Fibroblast of lung (primary cell): ENCODE measurements at regions not wholly inside any gene's neighbourhood (a gene's known extent, or its start where the extent isn't known, plus 50 kb on each side); places are given as distances from the start of the nearest gene placed in this dataset.

ENCODE experiments used
- CTCF ChIP-seq, 2 donors: IDR thresholded peaks in 1 of 2; conservative IDR thresholded peaks in 1 of 2; 1 replicate in 1 of 2; 2 replicates in 1 of 2; pipeline ENCODE4 v1.5.1; 2011 to 2012; ENCODE audit warnings: low read length in 2 of 2, control low read depth in 1 of 2, inconsistent platforms in 1 of 2, low read depth in 1 of 2, mild to moderate bottlenecking in 1 of 2
- EZH2 ChIP-seq: IDR thresholded peaks from 2 replicates; pipeline ENCODE4 v1.5.1; 2012; ENCODE audit warnings: low read length, control low read depth, mild to moderate bottlenecking; ENCODE audit errors: missing control alignments

GRCh38 chr12:91289072-91289471, 106.5 kb upstream of the DCN start:
- TF ChIP-seq CTCF (conservative IDR thresholded peaks at IDR 0.05 in 1 of 2, IDR thresholded peaks at IDR 0.05 in 1 of 2; ENCODE audit: low read depth in 1 of 2, low read length in 2 of 2): no peak
- no peak for TF ChIP-seq EZH2
